ENCODE measurements at regions not wholly inside any gene's neighbourhood (a gene's known extent, or its start where the extent isn't known, plus 50 kb on each side); places are given as distances from the start of the nearest gene placed in this dataset.

- TF ChIP-seq CTCF (IDR thresholded peaks at IDR 0.05) (no peak), POLR2AphosphoS5 (IDR thresholded peaks at IDR 0.05) (no peak), EP300 (IDR thresholded peaks at IDR 0.05) (no peak), POLR2A (IDR thresholded peaks at IDR 0.05) (no peak)
Measured at GRCh38 chr1:239678181-239678580, 291.8 kb downstream of the CHRM3 start.
